ENCODE measurements at regions not wholly inside any gene's neighbourhood (a gene's known extent, or its start where the extent isn't known, plus 50 kb on each side); places are given as distances from the start of the nearest gene placed in this dataset.

DNA sequence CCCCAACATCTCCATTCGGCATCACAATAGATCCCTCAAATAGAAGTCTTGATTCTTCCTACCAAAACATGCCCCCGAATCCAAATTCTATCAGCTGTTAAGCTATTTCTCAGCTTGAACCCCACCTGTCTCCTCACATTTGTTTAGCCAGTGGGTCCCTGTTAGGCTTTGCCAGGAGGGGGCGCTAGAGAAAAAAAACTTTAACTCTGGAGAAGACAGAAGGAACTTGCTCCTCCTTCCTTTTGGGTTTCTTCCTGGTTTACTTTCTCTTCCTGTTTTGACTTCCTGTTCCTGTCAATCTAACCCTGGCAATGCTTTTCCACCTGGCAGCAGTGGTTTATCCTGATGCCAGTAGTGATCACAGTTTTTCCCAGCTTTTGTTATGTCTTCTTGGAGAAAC lies 95.6 kb upstream of the KCNK1 start:
- TF ChIP-seq, protein P1, sequence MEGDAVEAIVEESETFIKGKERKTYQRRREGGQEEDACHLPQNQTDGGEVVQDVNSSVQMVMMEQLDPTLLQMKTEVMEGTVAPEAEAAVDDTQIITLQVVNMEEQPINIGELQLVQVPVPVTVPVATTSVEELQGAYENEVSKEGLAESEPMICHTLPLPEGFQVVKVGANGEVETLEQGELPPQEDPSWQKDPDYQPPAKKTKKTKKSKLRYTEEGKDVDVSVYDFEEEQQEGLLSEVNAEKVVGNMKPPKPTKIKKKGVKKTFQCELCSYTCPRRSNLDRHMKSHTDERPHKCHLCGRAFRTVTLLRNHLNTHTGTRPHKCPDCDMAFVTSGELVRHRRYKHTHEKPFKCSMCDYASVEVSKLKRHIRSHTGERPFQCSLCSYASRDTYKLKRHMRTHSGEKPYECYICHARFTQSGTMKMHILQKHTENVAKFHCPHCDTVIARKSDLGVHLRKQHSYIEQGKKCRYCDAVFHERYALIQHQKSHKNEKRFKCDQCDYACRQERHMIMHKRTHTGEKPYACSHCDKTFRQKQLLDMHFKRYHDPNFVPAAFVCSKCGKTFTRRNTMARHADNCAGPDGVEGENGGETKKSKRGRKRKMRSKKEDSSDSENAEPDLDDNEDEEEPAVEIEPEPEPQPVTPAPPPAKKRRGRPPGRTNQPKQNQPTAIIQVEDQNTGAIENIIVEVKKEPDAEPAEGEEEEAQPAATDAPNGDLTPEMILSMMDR (IDR thresholded peaks at IDR 0.05): peak; percentile 36 to 67 (median 50)
- TF ChIP-seq POLR2A (IDR thresholded peaks at IDR 0.05): no peak
